B cell (primary cell): ENCODE measurements at regions not wholly inside any gene's neighbourhood (a gene's known extent, or its start where the extent isn't known, plus 50 kb on each side); places are given as distances from the start of the nearest gene placed in this dataset.

Source experiments
- ATAC-seq: fragments of 200-7000 bp; cut with Tn5 transposase; one replicate; pipeline ENCODE4 v1.10.0; 2021; ENCODE audit warnings: low read depth, mild to moderate bottlenecking, moderate number of reproducible peaks, moderate library complexity
- CTCF ChIA-PET: fragments of 350-600 bp; sonication (Branson Sonifier 250); formaldehyde crosslinking; loops from one replicate; lab custom pipeline; 2021; ENCODE audit warnings: antibody characterized with exemption, inconsistent platforms; lab: Charles Lee
- POLR2A ChIA-PET: fragments of 350-600 bp; sonication (Branson Sonifier 250); formaldehyde crosslinking; loops from one replicate; lab custom pipeline; 2021; ENCODE audit warnings: antibody characterized with exemption; lab: Charles Lee
- DNase-seq: peaks from one replicate; pipeline ENCODE4 v3.0.0; 2013
- H2AFZ ChIP-seq: 2 replicates; pipeline ENCODE4 v1.6.1; 2012; ENCODE audit warnings: mild to moderate bottlenecking, low read depth, low read length; ENCODE audit not compliant: insufficient read depth, poor library complexity, severe bottlenecking
- H3K27ac ChIP-seq, 2 donors: 1 replicate in 1 of 2; 2 replicates in 1 of 2; pipeline ENCODE4 v1.5.1; 2012 to 2013; ENCODE audit warnings: low read length in 2 of 2, mild to moderate bottlenecking in 2 of 2, moderate library complexity in 1 of 2
- H3K27me3 ChIP-seq, 4 experiments: fragments of 200-600 bp in 1 of 4; sonication (generic) in 1 of 4; replicated peaks in 1 of 4; 1 replicate in 2 of 4; 2 replicates in 2 of 4; pipeline versions ENCODE4 v1.6.1 to v1.7.0; 2013 to 2016; ENCODE audit warnings: low read length in 3 of 4, mild to moderate bottlenecking in 2 of 4, mixed read lengths in 1 of 4, moderate library complexity in 1 of 4; ENCODE audit not compliant: insufficient read depth in 4 of 4, control insufficient read depth in 3 of 4; ENCODE audit errors: control extremely low read depth in 1 of 4
- H3K36me3 ChIP-seq, 2 experiments: replicated peaks in 1 of 2; 1 replicate in 1 of 2; 2 replicates in 1 of 2; pipeline versions ENCODE4 v1.6.1 to v1.7.1; 2013; ENCODE audit warnings: low read length in 1 of 2; ENCODE audit not compliant: insufficient read depth in 2 of 2, control insufficient read depth in 1 of 2; ENCODE audit errors: control extremely low read depth in 1 of 2, extremely low read depth in 1 of 2
- H3K4me1 ChIP-seq, 2 donors: fragments of 200-600 bp in 1 of 2; sonication (generic) in 1 of 2; 1 replicate in 1 of 2; 2 replicates in 1 of 2; pipeline versions ENCODE4 v1.5.1 to v1.6.1; 2013 to 2017; ENCODE audit warnings: low read length in 2 of 2; ENCODE audit not compliant: control insufficient read depth in 2 of 2, insufficient read depth in 2 of 2
- H3K4me2 ChIP-seq: replicated peaks from 2 replicates; pipeline ENCODE3; 2012; ENCODE audit warnings: mild to moderate bottlenecking, low read depth, low read length; ENCODE audit not compliant: poor library complexity, severe bottlenecking
- H3K4me3 ChIP-seq, 5 experiments: fragments of 200-600 bp in 1 of 5; sonication (generic) in 1 of 5; 1 replicate in 3 of 5; 2 replicates in 2 of 5; pipeline versions ENCODE4 v1.5.1 to v1.7.0; 2011 to 2016; ENCODE audit warnings: low read length in 4 of 5, mild to moderate bottlenecking in 4 of 5, low read depth in 2 of 5, control low read depth in 1 of 5, moderate library complexity in 1 of 5; ENCODE audit not compliant: insufficient read depth in 1 of 5; ENCODE audit errors: control extremely low read depth in 1 of 5, extremely low read depth in 1 of 5
- H3K79me2 ChIP-seq: fragments of 200-600 bp; sonication (generic); one replicate; pipeline ENCODE4 v1.6.0; 2016; ENCODE audit warnings: low read length; ENCODE audit not compliant: control insufficient read depth, insufficient read depth
- H3K9ac ChIP-seq: fragments of 200-600 bp; sonication (generic); 2 replicates; pipeline ENCODE4 v1.6.1; 2017; ENCODE audit warnings: mild to moderate bottlenecking, low read length, moderate library complexity
- H3K9me3 ChIP-seq, 3 donors: one replicate each; pipeline versions ENCODE4 v1.6.1 to v1.7.1; 2013; ENCODE audit warnings: low read length in 2 of 3; ENCODE audit not compliant: control insufficient read depth in 2 of 3, insufficient read depth in 1 of 3; ENCODE audit errors: control extremely low read depth in 1 of 3
- H4K20me1 ChIP-seq: 2 replicates; pipeline ENCODE4 v1.6.0; 2012; ENCODE audit warnings: mild to moderate bottlenecking, low read length; ENCODE audit not compliant: insufficient read depth, control insufficient read depth, poor library complexity, severe bottlenecking
- H3K27ac Mint-ChIP-seq: one replicate; pipeline ENCODE4 v1.8.0; 2021; ENCODE audit warnings: mixed read lengths
- H3K27me3 Mint-ChIP-seq: one replicate; pipeline ENCODE4 v1.8.0; 2021; ENCODE audit warnings: mixed read lengths
- H3K4me1 Mint-ChIP-seq: one replicate; pipeline ENCODE4 v1.8.0; 2021; ENCODE audit warnings: mixed read lengths
- H3K4me3 Mint-ChIP-seq: one replicate; pipeline ENCODE4 v1.8.0; 2021; ENCODE audit warnings: mixed read lengths
- H3K9me3 Mint-ChIP-seq: one replicate; pipeline ENCODE4 v1.8.0; 2022; ENCODE audit warnings: mixed read lengths; ENCODE audit not compliant: insufficient read depth
- WGBS: methylation state at CpG from one replicate; pipeline ENCODE4 v1.1.5; 2013; ENCODE audit warnings: missing lambda C conversion rate; ENCODE audit not compliant: insufficient coverage; 5-methylcytosine and 5-hydroxymethylcytosine counted together
- intact Hi-C: fragments of 100-400 bp; cut with micrococcal nuclease; formaldehyde crosslinking; loops from one replicate; pipeline ENCODE4 v1.10.0; 2022
- TF ChIP-seq, protein P1 (sequence below): fragments of 200-600 bp; IDR thresholded peaks from one replicate; pipeline ENCODE4 v1.8.0; 2022; ENCODE audit warnings: antibody characterized with exemption, mild to moderate bottlenecking

DNA sequence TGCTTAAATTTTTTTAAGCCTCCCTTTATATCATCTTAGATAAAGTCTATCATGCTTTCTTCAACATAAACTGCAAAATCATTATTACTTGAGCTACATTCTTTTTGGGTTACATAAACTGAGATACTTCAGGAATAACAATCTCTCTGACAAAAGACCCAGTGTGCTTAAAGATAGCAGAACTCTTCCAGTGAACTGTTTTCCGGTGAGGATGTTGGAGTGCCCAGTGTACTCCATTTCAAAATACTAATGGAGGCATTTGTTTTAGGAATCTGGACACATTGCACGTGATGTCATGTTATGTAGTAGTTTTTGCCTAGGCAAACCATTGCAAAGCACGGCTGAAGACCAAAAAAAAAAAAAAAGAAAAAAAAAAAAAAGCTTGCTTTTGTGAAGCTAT, 388.2 kb upstream of the CELF2 start:
- H3K4me2 ChIP-seq, result no peak overlapping the region
- H3K4me1 ChIP-seq, result no peaks in the 10 kb centered on the region
- Mint-ChIP-seq H3K4me3 (no peak overlapping the region), H3K9me3 (no peaks in the 10 kb centered on the region), H3K27me3 (no peaks in the 10 kb centered on the region), H3K4me1 (no peaks in the 10 kb centered on the region), H3K27ac (no peak overlapping the region)
- no peaks in the 10 kb centered on the region for H3K27me3 ChIP-seq
- H3K9me3 ChIP-seq, result no peaks in the 10 kb centered on the region
- ChIA-PET CTCF (no interaction called here), POLR2A (no interaction called here)
- H2AFZ ChIP-seq, result no peak overlapping the region
- H3K27ac ChIP-seq, result no peak overlapping the region
- no peak for DNase-seq
- WGBS, result no CpG with 5 or more reads among the region's 3 CpGs
- TF ChIP-seq, protein P1, sequence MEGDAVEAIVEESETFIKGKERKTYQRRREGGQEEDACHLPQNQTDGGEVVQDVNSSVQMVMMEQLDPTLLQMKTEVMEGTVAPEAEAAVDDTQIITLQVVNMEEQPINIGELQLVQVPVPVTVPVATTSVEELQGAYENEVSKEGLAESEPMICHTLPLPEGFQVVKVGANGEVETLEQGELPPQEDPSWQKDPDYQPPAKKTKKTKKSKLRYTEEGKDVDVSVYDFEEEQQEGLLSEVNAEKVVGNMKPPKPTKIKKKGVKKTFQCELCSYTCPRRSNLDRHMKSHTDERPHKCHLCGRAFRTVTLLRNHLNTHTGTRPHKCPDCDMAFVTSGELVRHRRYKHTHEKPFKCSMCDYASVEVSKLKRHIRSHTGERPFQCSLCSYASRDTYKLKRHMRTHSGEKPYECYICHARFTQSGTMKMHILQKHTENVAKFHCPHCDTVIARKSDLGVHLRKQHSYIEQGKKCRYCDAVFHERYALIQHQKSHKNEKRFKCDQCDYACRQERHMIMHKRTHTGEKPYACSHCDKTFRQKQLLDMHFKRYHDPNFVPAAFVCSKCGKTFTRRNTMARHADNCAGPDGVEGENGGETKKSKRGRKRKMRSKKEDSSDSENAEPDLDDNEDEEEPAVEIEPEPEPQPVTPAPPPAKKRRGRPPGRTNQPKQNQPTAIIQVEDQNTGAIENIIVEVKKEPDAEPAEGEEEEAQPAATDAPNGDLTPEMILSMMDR, result no peak
- ATAC-seq, result no peak
- H3K9ac ChIP-seq, result no peak overlapping the region
- no peak overlapping the region for H3K4me3 ChIP-seq
- no peaks in the 10 kb centered on the region for H3K36me3 ChIP-seq
- intact Hi-C loops, result no loop called here
- no peaks in the 10 kb centered on the region for H4K20me1 ChIP-seq
- no peaks in the 10 kb centered on the region for H3K79me2 ChIP-seq

- Histone ChIP-seq H3K4me1 (no peaks in the 10 kb centered on the region), H3K9me3 (no peaks in the 10 kb centered on the region), H3K27me3 (no peaks in the 10 kb centered on the region), H2AFZ (no peak overlapping the region), H4K20me1 (no peaks in the 10 kb centered on the region), H3K27ac (no peak overlapping the region), H3K4me3 (no peak overlapping the region), H3K9ac (no peak overlapping the region), H3K36me3 (no peaks in the 10 kb centered on the region), H3K79me2 (no peaks in the 10 kb centered on the region), H3K4me2 (no peak overlapping the region)
- intact Hi-C loops, result no loop called here
- TF ChIP-seq, protein P1, result no peak
- ChIA-PET POLR2A (no interaction called here), CTCF (no interaction called here)
- no peak overlapping the region for H3K27ac Mint-ChIP-seq
- DNase-seq (no peak), ATAC-seq (no peak)
- H3K4me1 Mint-ChIP-seq, result no peaks in the 10 kb centered on the region
- no CpG with 5 or more reads among the region's 3 CpGs for WGBS
- no peaks in the 10 kb centered on the region for H3K9me3 Mint-ChIP-seq
- no peak overlapping the region for H3K4me3 Mint-ChIP-seq
- H3K27me3 Mint-ChIP-seq, result no peaks in the 10 kb centered on the region
These were observed 387.4 kb upstream of the CELF2 start for GRCh38 chr10:10630281-10630680.
